Thyroid gland (tissue), 4 donors: ENCODE measurements at regions not wholly inside any gene's neighbourhood (a gene's known extent, or its start where the extent isn't known, plus 50 kb on each side); places are given as distances from the start of the nearest gene placed in this dataset.

Experiments used
- CTCF ChIP-seq, 6 experiments: fragments of 200-600 bp in 3 of 6; fragments of 450-650 bp in 3 of 6; sonication (generic) in 3 of 6; IDR thresholded peaks; one replicate each; pipeline ENCODE4 v1.5.1; 2016 to 2019; ENCODE audit warnings: antibody characterized with exemption in 6 of 6, mild to moderate bottlenecking in 2 of 6, inconsistent platforms in 1 of 6, moderate library complexity in 1 of 6
- POLR2A ChIP-seq, 2 donors: fragments of 450-650 bp; IDR thresholded peaks; one replicate each; pipeline ENCODE4 v1.6.1; 2017; ENCODE audit warnings: antibody characterized with exemption in 2 of 2, mild to moderate bottlenecking in 2 of 2, moderate library complexity in 1 of 2

- no peak for TF ChIP-seq CTCF (IDR thresholded peaks at IDR 0.05)
- no peak for TF ChIP-seq POLR2A (IDR thresholded peaks at IDR 0.05)
Measured at GRCh38 chr13:24086642-24087041, 73.9 kb upstream of the SPATA13 start.
